GM21528 (cell line): ENCODE measurements at regions not wholly inside any gene's neighbourhood (a gene's known extent, or its start where the extent isn't known, plus 50 kb on each side); places are given as distances from the start of the nearest gene placed in this dataset.
"Not testable (repeated sequence)": the region's sequence is repeated elsewhere in the genome, so short reads cannot be mapped to it uniquely, and the experiment has no call there.

Experiments used
- ATAC-seq: cut with Tn5 transposase; IDR thresholded peaks from one replicate; pipeline ENCODE4 v1.9.1; 2021; ENCODE audit warnings: mild to moderate bottlenecking, moderate library complexity; ENCODE audit not compliant: unreplicated experiment, low FRiP score

DNA sequence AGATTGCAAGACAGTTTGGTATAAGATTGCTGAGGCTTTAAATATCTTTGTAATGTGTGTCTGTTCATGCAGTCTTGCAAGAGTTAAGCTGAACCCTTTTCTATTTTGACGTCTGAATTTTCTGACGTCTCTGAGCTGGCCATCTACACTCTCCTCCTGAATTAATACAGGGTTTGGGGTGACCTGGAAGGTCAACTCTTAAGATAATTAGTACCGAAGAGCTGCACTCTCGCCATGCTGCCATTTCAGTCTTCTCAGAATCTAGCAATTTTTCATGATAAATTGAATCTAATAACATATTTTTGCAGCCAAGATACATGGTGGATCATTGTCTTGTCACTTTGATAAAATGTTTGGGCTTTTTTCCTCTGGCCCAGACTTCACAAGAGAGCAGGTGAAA, 1245.2 kb upstream of the CELF4 start:
- no peak for ATAC-seq

- ATAC-seq = no peak
Observed at GRCh38 chr18:38807915-38808314, 1242.3 kb upstream of the CELF4 start.

DNA sequence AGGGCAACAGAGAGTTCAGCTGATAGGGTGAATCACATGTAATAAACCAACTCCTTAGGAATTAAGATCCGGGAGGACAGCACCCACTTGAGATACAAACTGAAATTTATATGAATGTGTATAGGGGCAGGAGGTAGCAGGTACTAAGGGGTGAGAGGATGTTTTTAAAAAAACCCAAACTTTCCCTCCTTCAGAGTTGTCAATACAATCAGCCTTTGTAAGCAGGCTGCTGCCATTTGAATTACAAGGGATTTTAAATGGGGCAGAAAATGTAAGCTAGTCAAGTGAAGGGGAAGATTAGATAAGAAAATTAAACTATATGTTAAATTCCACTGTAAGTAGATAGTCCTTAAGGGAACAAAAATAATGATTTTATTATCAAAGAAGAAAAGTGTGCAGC, 1239.7 kb upstream of the CELF4 start:
- no peak for ATAC-seq

GRCh38 chr18:38801640-38802039, 1236.0 kb upstream of the CELF4 start:
- ATAC-seq = no peak

- ATAC-seq = no peak
Observed at GRCh38 chr18:38796762-38797161, 1231.2 kb upstream of the CELF4 start.

GRCh38 chr18:38792731-38793130, 1227.1 kb upstream of the CELF4 start:
- no peak for ATAC-seq

DNA sequence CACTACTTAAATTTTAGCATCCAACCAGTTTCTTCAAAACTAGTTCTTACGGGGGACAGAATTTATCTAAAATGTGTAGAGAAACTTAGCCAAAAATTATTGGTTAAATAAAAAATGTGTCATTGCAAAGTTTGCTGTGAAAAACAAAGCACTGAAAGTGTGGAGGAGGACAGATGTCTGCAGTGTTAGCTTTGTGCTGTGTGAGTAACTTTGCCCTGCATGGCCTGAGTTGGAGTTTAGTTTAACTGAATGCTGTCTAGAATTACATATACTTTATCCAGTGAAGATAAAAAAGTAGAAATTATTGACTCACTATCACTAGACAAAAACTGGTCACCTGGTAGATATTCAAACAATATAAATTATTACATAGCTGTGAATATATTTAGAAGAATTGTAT, 1225.2 kb upstream of the CELF4 start:
- no peak for ATAC-seq

- no peak for ATAC-seq
Observed at GRCh38 chr18:38790303-38790702, 1224.7 kb upstream of the CELF4 start.

DNA sequence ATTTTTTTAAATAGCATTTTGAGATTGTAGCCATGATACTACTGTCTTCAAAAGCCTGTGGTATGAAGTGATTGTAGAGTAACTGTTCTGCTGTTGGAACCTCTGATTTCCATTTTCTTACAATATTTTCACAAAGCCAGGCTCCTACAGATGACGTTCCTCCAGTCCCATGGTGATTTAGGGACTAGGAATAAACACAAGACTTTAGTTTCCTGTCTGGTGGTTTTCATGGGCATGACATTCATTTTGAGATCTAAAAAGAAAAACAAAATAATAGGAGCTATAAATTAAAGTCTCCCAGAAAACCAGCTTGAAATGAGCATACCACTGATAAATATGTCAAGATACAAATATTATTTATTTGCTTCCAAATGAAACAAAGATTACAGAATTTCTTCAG, 1223.5 kb upstream of the CELF4 start:
- no peak for ATAC-seq

- ATAC-seq = no peak
Observed at GRCh38 chr18:38786906-38787305, 1221.3 kb upstream of the CELF4 start.

GRCh38 chr18:38771620-38772019, 1206.0 kb upstream of the CELF4 start:
- ATAC-seq = not testable (repeated sequence)

GRCh38 chr18:38768504-38768903, 1202.9 kb upstream of the CELF4 start:
- no peak for ATAC-seq

DNA sequence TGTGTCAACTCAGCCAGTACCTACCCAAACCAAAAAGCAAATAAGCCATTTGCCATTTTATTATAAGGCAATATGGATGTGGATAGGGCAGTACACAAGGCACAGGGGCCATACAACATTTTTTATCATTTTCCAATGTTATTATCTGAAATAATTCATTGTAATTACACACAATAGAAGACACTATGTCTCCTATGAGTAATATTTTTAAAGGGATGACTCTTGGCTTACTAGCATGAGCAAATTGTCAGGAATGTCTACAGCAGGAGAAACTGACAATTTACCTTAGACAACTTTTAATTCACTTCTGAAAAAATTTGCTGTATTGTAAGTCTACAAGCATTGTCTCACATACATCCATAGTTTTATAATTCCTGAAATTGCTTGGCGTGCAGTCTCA, 1193.9 kb upstream of the CELF4 start:
- no peak for ATAC-seq

GRCh38 chr18:38756436-38756835, 1190.8 kb upstream of the CELF4 start:
- ATAC-seq = no peak

DNA sequence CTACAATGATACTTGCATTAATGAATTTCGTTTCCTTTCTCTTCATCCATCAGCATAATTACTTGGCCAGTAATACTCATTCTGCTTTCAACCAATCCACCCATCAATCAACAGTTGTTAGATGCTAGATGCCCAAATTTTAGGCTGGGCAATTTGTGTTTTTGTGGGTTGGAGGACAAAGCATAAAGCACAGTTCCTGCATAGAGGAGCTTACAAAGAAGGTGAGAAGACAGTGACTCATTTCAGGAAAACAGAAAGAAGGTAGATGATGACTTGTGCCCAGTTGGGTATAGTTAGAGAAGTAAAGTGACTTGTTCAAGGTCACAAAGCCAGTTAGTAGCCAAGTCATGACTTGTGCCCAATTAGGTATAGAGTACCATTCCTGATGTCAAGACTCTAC, 1186.8 kb upstream of the CELF4 start:
- no peak for ATAC-seq

DNA sequence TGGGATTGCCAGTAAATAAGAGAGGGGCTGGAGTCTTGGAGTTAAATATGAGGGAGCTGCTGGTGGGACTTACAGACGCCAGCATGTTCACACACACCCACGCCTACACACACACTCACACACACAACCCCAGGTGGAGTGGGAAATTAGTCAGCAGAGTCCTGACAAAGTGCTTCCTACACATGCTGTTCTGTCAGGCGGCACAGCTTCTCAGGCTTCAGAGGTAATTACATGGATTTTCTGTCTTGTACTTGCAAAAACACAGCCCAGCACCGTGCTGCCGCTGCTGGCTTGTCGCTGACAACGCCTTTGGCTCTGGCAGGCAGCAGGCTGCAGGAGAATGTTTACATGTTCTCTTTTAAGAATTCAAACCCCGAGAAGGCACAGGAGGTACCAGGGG, 1186.3 kb upstream of the CELF4 start:
- no peak for ATAC-seq

GRCh38 chr18:38751211-38751610, 1185.6 kb upstream of the CELF4 start:
- ATAC-seq = no peak

DNA sequence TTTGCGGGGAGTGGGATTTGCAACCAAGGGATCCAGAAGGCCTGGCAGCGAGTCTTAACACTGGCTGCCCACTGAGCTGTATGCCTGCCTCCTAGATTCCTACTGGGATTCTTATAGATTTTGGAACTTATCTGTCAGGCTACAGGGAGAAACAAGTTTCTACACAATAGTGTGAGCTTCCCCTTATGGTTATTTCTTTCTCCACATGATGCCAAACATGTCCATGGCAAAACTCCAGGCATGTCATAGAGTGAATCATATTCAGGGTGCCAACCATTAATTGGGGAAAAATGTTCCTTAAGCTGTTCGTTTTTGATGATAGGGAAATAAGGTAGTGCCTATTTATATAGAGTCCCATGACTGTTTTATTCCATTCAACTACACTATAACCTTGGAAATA, 1185.2 kb upstream of the CELF4 start:
- ATAC-seq = no peak

DNA sequence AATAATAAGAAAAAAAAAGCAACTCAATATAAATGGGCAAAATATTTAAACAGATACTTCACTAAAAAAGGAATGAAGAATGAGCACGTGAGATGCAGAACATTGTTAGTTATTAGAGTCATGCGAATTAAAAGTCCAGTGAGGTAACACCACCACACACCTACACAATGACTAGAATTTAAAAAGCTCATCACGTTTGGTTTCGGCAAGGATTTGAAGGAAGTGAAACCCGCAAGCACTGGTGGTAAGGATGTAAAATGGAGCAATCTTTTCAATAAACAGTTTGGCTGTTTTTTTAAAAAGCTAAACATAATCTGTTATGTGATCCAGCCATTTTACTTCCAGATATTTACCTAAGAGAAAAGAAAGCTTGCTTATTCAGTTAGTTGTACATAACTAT, 1181.6 kb upstream of the CELF4 start:
- no peak for ATAC-seq

GRCh38 chr18:38720181-38720580, 1154.6 kb upstream of the CELF4 start:
- ATAC-seq = not testable (repeated sequence)

- ATAC-seq = no peak
Observed at GRCh38 chr18:38718365-38718901, 1152.8 kb upstream of the CELF4 start.

DNA sequence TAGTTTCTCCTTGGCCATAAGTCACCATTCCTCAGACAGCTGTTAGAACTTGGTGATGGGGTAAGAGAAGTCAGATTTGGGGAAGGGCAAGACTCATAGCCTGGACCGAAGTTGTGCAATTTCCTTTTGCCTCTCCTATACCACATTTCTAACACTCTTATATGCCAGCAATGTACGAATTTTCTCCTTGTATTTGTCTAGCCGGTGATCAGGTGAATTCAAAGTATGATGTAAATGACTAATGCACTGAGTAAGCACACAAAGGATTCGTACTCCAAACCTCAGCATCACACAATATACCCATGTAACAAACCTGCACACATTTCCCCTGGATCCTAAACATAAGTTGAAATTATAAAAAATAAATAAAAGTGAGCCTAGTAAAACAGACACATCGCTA, 1143.5 kb upstream of the CELF4 start:
- no peak for ATAC-seq

DNA sequence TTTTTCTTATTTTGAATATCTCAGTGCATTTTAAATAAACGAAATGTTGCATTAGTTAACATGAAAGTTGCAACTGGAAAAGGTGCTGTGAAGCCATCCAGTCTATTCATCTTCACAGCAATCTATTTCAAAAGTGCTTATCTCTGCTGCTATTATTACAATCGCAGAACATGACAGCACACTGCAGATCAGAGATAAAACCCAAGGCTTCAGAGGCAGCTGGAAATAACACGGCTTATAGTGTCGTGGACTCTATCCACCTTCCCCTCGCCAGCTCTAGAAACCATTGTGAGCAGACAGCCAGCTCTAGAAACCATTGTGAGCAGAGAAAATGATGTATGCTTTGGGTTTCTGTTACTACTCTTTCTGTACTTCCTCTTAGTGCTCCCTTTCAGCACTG, 1140.8 kb upstream of the CELF4 start:
- ATAC-seq = no peak
